ENCODE measurements at regions not wholly inside any gene's neighbourhood (a gene's known extent, or its start where the extent isn't known, plus 50 kb on each side); places are given as distances from the start of the nearest gene placed in this dataset.

- TF ChIP-seq TBL1XR1 (IDR thresholded peaks at IDR 0.05; ENCODE audit: low read length in 2 of 2) (no peak), BACH1 (tag; IDR thresholded peaks at IDR 0.05) (no peak), SP1 (CRISPR knock-in tag; IDR thresholded peaks at IDR 0.05) (no peak), EP300 (IDR thresholded peaks at IDR 0.05; ENCODE audit: low read length) (no peak), ZNF121 (CRISPR knock-in tag; conservative IDR thresholded peaks at IDR 0.05) (no peak), NCOA2 (IDR thresholded peaks at IDR 0.05; ENCODE audit: partially characterized antibody in 2 of 2) (no peak), POLR2AphosphoS5 (IDR thresholded peaks at IDR 0.05; ENCODE audit: control insufficient read depth, insufficient read depth, low read depth, low read length) (no peak), EZH2 (IDR thresholded peaks at IDR 0.05; ENCODE audit: borderline replicate concordance, low read depth, low read length) (no peak), KDM1A (IDR thresholded peaks at IDR 0.05) (no peak)
- TF ChIP-seq, protein P1, sequence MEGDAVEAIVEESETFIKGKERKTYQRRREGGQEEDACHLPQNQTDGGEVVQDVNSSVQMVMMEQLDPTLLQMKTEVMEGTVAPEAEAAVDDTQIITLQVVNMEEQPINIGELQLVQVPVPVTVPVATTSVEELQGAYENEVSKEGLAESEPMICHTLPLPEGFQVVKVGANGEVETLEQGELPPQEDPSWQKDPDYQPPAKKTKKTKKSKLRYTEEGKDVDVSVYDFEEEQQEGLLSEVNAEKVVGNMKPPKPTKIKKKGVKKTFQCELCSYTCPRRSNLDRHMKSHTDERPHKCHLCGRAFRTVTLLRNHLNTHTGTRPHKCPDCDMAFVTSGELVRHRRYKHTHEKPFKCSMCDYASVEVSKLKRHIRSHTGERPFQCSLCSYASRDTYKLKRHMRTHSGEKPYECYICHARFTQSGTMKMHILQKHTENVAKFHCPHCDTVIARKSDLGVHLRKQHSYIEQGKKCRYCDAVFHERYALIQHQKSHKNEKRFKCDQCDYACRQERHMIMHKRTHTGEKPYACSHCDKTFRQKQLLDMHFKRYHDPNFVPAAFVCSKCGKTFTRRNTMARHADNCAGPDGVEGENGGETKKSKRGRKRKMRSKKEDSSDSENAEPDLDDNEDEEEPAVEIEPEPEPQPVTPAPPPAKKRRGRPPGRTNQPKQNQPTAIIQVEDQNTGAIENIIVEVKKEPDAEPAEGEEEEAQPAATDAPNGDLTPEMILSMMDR (IDR thresholded peaks at IDR 0.05 in 2 of 3, conservative IDR thresholded peaks at IDR 0.05 in 1 of 3; ENCODE audit: insufficient read depth in 2 of 3, low read depth in 1 of 3, low read length in 3 of 3), result no peak
- TF ChIP-seq, protein P2, sequence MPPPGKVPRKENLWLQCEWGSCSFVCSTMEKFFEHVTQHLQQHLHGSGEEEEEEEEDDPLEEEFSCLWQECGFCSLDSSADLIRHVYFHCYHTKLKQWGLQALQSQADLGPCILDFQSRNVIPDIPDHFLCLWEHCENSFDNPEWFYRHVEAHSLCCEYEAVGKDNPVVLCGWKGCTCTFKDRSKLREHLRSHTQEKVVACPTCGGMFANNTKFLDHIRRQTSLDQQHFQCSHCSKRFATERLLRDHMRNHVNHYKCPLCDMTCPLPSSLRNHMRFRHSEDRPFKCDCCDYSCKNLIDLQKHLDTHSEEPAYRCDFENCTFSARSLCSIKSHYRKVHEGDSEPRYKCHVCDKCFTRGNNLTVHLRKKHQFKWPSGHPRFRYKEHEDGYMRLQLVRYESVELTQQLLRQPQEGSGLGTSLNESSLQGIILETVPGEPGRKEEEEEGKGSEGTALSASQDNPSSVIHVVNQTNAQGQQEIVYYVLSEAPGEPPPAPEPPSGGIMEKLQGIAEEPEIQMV (tag; conservative IDR thresholded peaks at IDR 0.05; ENCODE audit: low read depth), result no peak
These were observed 557.4 kb upstream of the ADGRB3 start for GRCh38 chr6:68077661-68078060.

Data from K562 (cell line).